ENCODE measurements at regions not wholly inside any gene's neighbourhood (a gene's known extent, or its start where the extent isn't known, plus 50 kb on each side); places are given as distances from the start of the nearest gene placed in this dataset.

DNA sequence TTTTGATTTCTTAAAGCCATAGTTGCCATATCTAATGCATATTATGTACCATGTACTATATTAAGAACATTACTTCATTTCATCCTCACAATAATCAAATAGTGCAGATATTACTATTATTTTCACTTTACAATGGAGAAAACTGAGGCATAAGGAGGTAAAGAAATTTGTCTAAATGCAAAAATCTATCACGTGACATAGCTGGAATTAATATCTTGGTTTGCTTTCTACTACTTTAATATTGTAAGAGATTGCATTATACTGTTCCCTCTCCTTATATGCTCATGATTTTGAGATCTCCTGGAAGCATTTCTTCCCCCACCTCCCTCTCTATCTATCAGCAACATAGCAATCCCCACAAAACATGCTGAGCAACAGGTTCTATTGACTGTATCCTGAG, 330.8 kb upstream of the SPTLC3 start:
- DNase-seq (ENCODE audit: low spot score in 2 of 2), result no peak
- Mint-ChIP-seq H3K9me3 (peaks cover 12% of the 10 kb centered on the region), H3K4me1 (no peaks in the 10 kb centered on the region), H3K27ac (no peak overlapping the region), H3K4me3 (no peak overlapping the region), H3K36me3 (no peaks in the 10 kb centered on the region)
- ATAC-seq, result no peak

DNA sequence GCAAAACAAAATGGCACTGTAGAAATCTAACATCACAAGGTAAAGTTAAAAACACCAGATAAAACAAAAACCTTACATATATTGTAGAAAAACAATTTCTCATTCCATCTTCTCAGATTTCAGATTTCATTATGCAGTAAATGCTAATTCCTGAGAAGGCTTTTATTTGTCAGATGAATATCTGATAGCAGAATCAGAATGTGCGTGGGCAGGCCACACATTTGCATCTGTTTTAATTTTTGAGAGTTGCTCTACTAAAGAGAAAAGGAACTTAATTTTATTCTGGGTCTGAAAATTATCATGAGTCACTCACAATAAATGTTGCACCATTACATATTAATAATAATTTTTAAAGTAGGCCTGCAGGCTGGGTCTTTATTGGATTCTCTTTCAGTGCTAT, 329.3 kb upstream of the SPTLC3 start:
- no peak for DNase-seq (ENCODE audit: low spot score in 2 of 2)
- peaks cover 12% of the 10 kb centered on the region for H3K9me3 Mint-ChIP-seq
- no peak overlapping the region for H3K4me3 Mint-ChIP-seq
- H3K27ac Mint-ChIP-seq, result no peak overlapping the region
- H3K36me3 Mint-ChIP-seq, result no peaks in the 10 kb centered on the region
- ATAC-seq, result no peak
- no peaks in the 10 kb centered on the region for H3K4me1 Mint-ChIP-seq

DNA sequence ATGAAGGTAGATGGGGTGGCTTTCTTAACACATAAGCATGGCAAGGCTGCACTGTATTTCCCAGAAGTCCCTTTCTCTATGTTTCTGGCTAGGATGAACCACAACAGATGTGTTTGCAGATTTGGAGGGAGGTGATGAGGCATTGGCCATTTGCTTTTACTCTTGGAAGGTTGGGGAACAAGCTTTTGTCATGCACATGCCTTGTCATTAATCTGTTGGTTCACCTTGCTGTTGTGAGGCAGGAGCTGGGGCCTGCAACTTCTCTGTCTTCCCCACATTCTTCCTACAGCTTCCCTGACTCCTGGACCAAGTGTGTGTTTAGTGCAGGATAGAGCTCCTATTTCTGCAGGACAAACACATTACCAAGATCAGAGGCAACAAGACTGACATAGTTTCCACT, 326.2 kb upstream of the SPTLC3 start:
- H3K4me3 Mint-ChIP-seq, result no peak overlapping the region
- no peak for DNase-seq (ENCODE audit: low spot score in 2 of 2)
- no peak for ATAC-seq
- H3K36me3 Mint-ChIP-seq, result no peaks in the 10 kb centered on the region
- H3K27ac Mint-ChIP-seq, result no peak overlapping the region
- no peaks in the 10 kb centered on the region for H3K4me1 Mint-ChIP-seq
- H3K9me3 Mint-ChIP-seq, result peaks cover 13% of the 10 kb centered on the region

DNA sequence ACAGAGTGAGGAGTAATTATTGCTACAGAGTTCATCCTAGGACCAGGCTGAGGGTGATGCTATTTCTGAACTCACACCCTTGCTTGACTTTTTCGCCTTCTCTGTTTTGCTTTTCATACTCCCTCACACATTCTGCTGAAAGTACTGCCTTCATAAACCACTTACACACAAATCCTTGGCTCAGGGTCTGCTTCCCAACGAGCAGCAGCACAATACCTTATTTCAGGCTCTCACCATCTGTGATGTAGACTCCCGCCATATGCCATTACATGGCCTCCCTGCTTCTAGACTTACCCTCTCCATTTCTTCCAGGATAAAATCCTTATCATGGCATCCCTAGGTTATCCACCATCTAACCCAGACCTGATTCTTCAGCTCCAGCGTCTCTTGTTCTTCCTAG, 321.3 kb upstream of the SPTLC3 start:
- peaks cover 17% of the 10 kb centered on the region for H3K9me3 Mint-ChIP-seq
- no peaks in the 10 kb centered on the region for H3K4me1 Mint-ChIP-seq
- no peak for ATAC-seq
- no peak overlapping the region for H3K27ac Mint-ChIP-seq
- no peaks in the 10 kb centered on the region for H3K36me3 Mint-ChIP-seq
- DNase-seq (ENCODE audit: low spot score in 2 of 2), result no peak
- H3K4me3 Mint-ChIP-seq, result no peak overlapping the region

DNA sequence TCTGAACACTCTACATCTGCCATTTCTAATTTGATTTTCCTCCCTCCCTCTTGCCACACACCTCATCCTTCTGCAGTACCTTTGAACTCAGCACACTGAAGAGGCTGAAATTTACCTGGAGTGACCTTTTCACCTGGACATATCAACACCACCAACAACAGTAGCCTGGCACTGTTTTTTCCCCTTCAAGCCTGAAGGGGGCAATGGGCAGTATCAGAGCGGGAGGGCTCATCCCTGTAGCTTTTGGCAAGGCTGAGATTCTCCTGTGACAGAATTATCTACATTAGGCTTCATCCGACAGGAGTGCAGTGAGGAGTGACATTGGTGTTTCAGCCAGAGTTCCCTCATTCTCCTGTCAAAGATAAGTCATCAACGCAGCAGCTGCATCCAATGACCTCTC, 312.8 kb upstream of the SPTLC3 start:
- no peak overlapping the region for H3K27ac Mint-ChIP-seq
- H3K4me1 Mint-ChIP-seq, result no peaks in the 10 kb centered on the region
- H3K4me3 Mint-ChIP-seq, result no peak overlapping the region
- DNase-seq (ENCODE audit: low spot score in 2 of 2), result no peak
- H3K36me3 Mint-ChIP-seq, result no peaks in the 10 kb centered on the region
- ATAC-seq, result no peak
- peaks cover 15% of the 10 kb centered on the region for H3K9me3 Mint-ChIP-seq

DNA sequence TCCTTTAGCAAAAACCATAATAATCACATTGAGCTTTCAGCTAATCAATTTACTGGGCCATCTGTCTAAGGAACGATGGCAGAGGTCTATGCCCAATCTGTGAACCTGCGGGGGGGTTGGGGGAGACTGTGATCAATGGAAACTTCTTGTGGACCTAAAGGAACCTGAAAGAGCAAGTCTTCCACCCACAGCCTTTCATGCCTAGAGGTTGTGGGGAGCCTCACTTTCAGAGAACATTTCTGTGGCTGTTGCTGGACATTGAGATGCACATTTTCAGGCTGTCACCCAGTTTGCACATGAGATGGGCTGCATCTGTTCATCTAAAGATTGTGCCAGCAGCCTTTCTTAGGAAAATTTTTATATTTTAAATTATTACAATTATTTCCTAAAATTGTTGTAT, 310.0 kb upstream of the SPTLC3 start:
- Mint-ChIP-seq H3K27ac (no peak overlapping the region), H3K4me1 (no peaks in the 10 kb centered on the region), H3K4me3 (no peak overlapping the region), H3K9me3 (peaks cover 12% of the 10 kb centered on the region), H3K36me3 (no peaks in the 10 kb centered on the region)
- ATAC-seq, result no peak
- DNase-seq (ENCODE audit: low spot score in 2 of 2), result no peak

DNA sequence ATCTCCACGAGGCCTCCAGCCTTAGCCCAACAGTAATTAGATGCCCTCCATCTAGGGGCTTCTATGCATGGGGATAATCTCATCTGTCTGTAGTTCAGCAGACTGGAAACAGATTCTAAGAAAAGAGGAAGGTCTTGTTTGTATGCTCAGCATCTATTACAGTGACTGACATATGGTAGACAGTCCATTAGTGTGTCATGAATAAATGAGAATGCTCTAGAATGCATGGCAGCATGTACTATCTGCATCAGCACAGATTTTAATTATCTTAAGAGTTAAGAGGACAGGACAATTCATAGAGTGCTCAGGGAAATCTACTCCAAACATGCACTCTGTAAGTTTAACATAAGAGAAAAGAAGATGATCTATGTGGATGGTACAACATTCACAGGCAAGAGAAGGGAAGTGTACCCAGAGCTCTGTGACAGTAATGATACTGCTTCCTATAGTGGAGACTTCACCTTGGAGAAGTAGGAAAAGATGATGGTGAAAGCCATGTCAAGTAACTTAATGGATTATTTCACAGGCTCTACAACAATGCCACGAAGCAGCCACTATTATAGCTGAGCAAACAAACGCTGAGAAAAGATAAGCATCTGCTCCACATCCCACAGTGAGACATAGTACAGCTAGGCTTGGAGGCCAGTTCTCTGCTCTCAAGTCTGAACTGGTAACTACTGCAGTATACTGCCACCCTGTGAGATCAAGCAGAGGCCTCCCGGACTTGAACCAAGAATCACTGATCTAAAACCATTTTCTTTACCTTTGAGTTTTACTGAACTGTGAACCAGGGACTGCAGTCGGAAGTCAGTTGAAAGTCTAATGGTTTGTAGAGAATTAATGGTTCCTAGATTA, 309.2 kb upstream of the SPTLC3 start:
- DNase-seq (ENCODE audit: low spot score in 2 of 2) (no peak), ATAC-seq (no peak)
- Mint-ChIP-seq H3K36me3 (no peaks in the 10 kb centered on the region), H3K4me3 (no peak overlapping the region), H3K27ac (no peak overlapping the region), H3K9me3 (peaks cover 11% of the 10 kb centered on the region), H3K4me1 (no peaks in the 10 kb centered on the region)

DNA sequence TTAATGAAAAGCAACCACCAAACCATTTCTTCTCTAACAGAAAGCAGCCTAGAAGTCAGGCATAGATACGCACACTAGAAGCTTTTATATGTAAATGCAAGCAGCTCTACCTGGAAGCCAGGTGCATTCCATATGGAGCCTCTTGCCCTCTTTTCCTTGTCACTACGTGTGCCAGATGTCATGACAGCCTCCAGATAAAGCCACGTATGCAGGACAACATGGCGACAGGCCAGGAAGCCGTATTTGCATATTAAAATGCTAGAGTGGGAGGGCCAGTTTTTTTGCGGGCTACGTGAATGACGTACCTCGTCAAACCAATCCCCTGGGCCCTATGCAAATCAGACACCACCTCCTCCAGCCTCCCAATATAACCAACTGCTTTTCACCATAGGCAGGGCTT, 308.1 kb upstream of the SPTLC3 start:
- H3K36me3 Mint-ChIP-seq, result no peaks in the 10 kb centered on the region
- no peak overlapping the region for H3K4me3 Mint-ChIP-seq
- no peak overlapping the region for H3K27ac Mint-ChIP-seq
- no peak for ATAC-seq
- H3K9me3 Mint-ChIP-seq, result peaks cover 11% of the 10 kb centered on the region
- H3K4me1 Mint-ChIP-seq, result no peaks in the 10 kb centered on the region
- no peak for DNase-seq (ENCODE audit: low spot score in 2 of 2)

DNA sequence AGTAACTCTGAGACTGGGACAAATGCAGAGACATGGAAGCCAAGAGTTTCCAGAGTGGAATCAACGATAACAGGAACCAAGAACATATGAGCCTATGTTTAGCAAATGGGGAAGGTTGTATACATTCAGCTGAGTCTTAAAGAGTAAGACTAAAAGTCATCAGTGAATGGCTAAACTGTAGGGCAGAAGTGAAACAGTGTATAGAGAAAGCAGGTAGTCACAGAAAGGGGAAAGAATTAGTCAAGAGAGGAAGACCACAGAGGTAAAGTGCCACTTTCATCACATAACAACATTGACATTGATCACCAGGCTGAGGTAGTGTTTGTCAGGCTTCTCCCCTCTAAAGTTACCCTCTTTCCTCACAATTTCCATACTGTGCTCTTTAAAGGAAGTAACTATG, 306.5 kb upstream of the SPTLC3 start:
- Mint-ChIP-seq H3K4me1 (no peaks in the 10 kb centered on the region), H3K4me3 (no peak overlapping the region), H3K9me3 (peaks cover 11% of the 10 kb centered on the region), H3K36me3 (no peaks in the 10 kb centered on the region), H3K27ac (no peak overlapping the region)
- ATAC-seq (no peak), DNase-seq (ENCODE audit: low spot score in 2 of 2) (no peak)

DNA sequence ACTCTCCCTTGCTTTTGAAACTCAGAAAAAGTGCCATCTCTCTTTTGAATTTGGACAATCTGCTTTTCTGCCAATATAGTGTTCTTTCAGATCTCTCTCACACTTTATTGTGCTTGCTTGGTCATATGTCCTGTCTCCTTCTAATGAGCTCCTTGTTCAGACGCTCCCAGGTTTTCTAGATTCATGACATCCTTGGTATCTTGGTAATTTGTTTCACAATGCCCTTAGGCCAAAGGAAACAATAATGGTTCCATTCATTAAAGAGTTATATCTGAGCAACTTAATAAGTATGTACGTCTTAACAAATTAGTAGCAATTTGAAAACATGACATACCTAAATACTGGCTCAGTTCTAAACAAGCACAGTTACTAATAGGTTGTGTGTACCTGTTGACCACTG, 293.4 kb upstream of the SPTLC3 start:
- Mint-ChIP-seq H3K4me3 (no peak overlapping the region), H3K9me3 (peaks cover 14% of the 10 kb centered on the region), H3K36me3 (no peaks in the 10 kb centered on the region), H3K4me1 (no peaks in the 10 kb centered on the region), H3K27ac (no peak overlapping the region)
- DNase-seq (ENCODE audit: low spot score in 2 of 2) (no peak), ATAC-seq (no peak)

DNA sequence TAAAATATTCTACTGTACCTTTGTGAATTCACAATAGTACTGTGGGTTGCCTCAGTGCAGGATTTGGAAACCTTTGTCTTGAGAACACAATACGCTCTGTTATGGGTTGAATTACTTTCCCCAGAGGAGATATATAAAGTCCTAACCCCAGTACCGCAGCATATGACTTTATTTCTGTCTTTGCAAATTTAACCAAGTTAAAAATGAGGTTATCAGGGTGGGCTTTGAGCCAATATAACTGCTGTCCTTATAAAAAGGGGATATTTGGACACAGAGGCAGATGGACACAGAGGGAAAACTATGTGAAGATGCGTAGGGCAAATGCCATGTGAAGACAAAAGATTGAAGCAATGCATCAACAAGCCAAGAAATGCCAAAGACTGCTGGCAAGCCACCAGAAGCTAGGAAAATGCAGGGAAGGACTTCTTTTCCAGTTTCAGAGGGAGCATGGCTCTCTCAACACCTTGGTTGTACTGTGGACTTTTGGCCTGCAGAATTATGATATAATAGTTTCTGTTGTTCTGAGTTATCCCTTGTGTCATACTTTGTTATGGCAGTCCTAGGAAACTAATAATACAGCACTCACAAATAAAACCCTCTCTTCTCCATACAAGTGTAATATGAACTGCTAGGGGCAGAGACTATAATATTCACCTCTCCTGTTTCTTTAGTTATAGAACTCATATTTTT, 292.6 kb upstream of the SPTLC3 start:
- no peak for ATAC-seq
- H3K4me1 Mint-ChIP-seq, result no peaks in the 10 kb centered on the region
- no peak for DNase-seq (ENCODE audit: low spot score in 2 of 2)

DNA sequence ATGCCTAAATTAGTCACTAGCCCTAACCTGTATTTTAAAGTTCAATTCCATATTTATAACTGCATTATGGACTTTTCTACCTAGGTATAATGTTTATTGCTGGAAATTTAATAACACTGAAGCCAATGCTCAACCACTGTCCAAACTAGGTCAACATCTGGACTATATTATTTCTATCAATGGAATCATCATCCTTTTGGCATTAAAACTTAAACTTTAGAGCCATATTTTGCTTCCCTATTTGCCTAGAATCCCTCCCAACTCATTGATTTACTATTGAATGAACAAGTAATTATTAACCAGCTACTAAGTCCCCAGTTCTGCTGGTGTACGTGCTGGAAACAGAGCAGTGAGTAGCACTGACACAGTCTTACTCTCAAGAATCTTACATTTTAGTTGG, 291.7 kb upstream of the SPTLC3 start:
- H3K27ac Mint-ChIP-seq, result no peak overlapping the region
- H3K4me3 Mint-ChIP-seq, result no peak overlapping the region
- peaks cover 11% of the 10 kb centered on the region for H3K9me3 Mint-ChIP-seq
- no peaks in the 10 kb centered on the region for H3K36me3 Mint-ChIP-seq
- DNase-seq (ENCODE audit: low spot score in 2 of 2), result no peak
- H3K4me1 Mint-ChIP-seq, result no peaks in the 10 kb centered on the region
- no peak for ATAC-seq

More for the DNA sequence above, 292.6 kb upstream of the SPTLC3 start:
- H3K27ac Mint-ChIP-seq, result no peak overlapping the region
- peaks cover 11% of the 10 kb centered on the region for H3K9me3 Mint-ChIP-seq
- H3K36me3 Mint-ChIP-seq, result no peaks in the 10 kb centered on the region
- no peak overlapping the region for H3K4me3 Mint-ChIP-seq

DNA sequence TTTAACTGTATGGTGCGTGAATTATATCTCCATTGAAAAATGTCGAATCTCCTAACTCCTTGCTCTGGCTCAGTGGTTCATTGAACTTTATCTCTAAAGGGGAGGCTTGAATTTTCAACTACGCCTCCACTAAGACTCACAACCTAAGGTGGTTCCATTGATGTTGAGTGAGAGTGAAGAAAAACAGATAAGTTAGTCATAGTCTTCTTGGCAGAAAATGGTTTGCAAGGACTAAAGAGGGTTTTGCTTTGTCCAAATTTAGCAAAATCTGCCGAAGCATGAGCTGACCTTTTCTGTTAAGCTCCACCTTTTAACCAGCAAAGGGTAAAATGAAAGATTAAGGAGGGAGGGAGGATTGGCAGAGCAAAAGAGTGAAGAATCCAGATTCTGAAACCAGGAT, 290.2 kb upstream of the SPTLC3 start:
- ATAC-seq (no peak), DNase-seq (ENCODE audit: low spot score in 2 of 2) (no peak)
- no peaks in the 10 kb centered on the region for H3K36me3 Mint-ChIP-seq
- H3K4me1 Mint-ChIP-seq, result no peaks in the 10 kb centered on the region
- peaks cover 17% of the 10 kb centered on the region for H3K9me3 Mint-ChIP-seq
- H3K27ac Mint-ChIP-seq, result no peak overlapping the region
- no peak overlapping the region for H3K4me3 Mint-ChIP-seq

DNA sequence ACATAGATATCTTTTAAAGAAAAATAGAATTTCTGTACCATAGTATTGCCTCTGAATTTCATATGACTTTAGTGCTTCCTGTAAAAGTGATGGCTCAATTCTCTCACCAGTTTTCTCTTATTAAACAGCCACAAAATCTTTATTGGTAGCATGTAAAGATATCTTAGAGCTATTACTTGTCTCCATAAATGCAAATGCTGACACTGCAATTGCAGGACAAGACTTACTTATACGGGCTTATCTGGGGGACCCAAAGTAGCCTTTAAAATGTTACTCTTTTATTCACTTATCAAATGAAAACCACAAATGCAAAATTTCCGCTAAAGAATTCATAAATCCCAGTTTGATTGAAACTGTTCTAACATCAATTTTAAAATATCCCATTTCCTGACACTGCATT, 287.1 kb upstream of the SPTLC3 start:
- Mint-ChIP-seq H3K4me1 (no peaks in the 10 kb centered on the region), H3K36me3 (no peaks in the 10 kb centered on the region), H3K4me3 (no peak overlapping the region), H3K9me3 (peaks cover 17% of the 10 kb centered on the region), H3K27ac (no peak overlapping the region)
- no peak for DNase-seq (ENCODE audit: low spot score in 2 of 2)
- no peak for ATAC-seq

DNA sequence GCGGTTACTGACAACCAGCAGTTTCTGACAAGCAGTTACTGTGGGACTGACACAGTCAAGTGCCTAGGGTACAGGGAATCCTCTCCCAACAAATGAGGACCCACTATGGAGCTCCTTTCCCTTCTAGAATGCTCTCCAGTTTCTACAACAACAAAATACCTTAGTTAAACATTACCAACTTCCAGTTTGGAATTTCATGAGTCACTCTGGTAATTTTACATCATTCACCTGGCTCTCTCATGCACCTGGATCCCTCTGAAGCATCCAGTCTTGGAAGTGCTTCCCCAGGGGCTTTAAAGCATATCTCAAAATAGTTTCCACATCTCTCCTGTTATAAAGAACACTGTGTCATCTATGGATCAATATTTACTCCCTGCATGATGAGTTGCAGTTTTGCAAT, 286.7 kb upstream of the SPTLC3 start:
- no peak overlapping the region for H3K27ac Mint-ChIP-seq
- no peak for ATAC-seq
- no peaks in the 10 kb centered on the region for H3K36me3 Mint-ChIP-seq
- no peak for DNase-seq (ENCODE audit: low spot score in 2 of 2)
- H3K9me3 Mint-ChIP-seq, result peaks cover 17% of the 10 kb centered on the region
- H3K4me1 Mint-ChIP-seq, result no peaks in the 10 kb centered on the region
- no peak overlapping the region for H3K4me3 Mint-ChIP-seq

DNA sequence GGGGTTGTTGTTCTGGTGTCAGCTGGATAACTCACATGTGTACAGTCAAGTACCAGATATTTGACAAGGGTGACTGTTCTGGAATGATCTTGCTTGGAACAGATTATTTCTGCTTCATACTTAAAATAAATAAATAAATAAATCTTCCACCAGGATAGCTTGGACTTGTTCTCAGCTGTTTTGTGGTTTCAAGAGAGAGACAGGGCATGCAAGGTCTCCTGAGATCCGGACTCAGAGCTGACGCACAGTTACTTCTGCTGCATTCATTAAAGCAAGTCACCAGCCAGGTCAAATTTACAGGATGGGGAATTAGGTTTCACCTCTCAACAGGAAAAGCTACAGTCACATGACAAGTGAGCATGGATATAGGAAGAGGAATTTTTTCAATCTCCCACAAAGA, 285.0 kb upstream of the SPTLC3 start:
- H3K4me1 Mint-ChIP-seq, result no peaks in the 10 kb centered on the region

More for the DNA sequence above, 285.0 kb upstream of the SPTLC3 start:
- no peak overlapping the region for H3K27ac Mint-ChIP-seq
- H3K36me3 Mint-ChIP-seq, result no peaks in the 10 kb centered on the region
- H3K9me3 Mint-ChIP-seq, result peaks cover 14% of the 10 kb centered on the region
- no peak overlapping the region for H3K4me3 Mint-ChIP-seq
- DNase-seq (ENCODE audit: low spot score in 2 of 2) (no peak), ATAC-seq (no peak)

All from stimulated activated effector memory CD8-positive, alpha-beta T cell treated with anti-CD3 and anti-CD28 coated beads, Interleukin-12 subunit alpha, Interleukin-12 subunit beta, amount 100 ng/mL, for 72 hours (primary cell).